ENCODE measurements at regions not wholly inside any gene's neighbourhood (a gene's known extent, or its start where the extent isn't known, plus 50 kb on each side); places are given as distances from the start of the nearest gene placed in this dataset.

DNA sequence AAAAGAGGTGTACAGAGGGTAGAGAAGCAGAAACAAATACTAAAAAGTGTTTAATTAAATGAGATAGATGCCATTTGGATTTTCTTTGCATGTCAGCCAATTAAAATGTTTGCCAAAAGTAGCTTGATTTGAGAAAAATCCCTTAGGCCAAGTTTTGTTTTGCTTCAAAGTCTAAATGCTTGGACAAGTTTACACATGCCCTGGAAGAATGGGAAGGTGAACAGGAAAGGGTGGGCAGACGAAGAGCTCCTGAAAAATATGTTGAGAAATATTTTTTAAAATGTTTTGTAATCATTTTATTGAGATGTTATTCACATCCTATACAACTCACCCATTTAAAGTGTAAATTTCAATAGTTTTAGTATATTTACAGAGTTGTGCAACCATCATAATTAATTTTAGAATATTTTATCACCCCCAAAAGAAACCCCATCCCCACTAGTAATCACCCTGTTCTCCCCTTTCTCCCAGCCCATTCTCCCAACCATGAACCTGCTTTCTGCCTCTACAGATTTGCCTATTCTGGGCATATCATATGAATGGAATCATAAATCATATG, 98.5 kb upstream of the ANK3 start:
- TF ChIP-seq, protein P1, sequence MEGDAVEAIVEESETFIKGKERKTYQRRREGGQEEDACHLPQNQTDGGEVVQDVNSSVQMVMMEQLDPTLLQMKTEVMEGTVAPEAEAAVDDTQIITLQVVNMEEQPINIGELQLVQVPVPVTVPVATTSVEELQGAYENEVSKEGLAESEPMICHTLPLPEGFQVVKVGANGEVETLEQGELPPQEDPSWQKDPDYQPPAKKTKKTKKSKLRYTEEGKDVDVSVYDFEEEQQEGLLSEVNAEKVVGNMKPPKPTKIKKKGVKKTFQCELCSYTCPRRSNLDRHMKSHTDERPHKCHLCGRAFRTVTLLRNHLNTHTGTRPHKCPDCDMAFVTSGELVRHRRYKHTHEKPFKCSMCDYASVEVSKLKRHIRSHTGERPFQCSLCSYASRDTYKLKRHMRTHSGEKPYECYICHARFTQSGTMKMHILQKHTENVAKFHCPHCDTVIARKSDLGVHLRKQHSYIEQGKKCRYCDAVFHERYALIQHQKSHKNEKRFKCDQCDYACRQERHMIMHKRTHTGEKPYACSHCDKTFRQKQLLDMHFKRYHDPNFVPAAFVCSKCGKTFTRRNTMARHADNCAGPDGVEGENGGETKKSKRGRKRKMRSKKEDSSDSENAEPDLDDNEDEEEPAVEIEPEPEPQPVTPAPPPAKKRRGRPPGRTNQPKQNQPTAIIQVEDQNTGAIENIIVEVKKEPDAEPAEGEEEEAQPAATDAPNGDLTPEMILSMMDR (IDR thresholded peaks at IDR 0.05), result no peak
- TF ChIP-seq POLR2A (IDR thresholded peaks at IDR 0.05), result no peak
- no peak overlapping the region for H3K27ac ChIP-seq
- intact Hi-C loops (cut with DNase I), result no loop called here
- WGBS, 2 donors, result 25 to 28% methylated on average over 1 of the region's 1 CpG
- DNase-seq, result no peak
- no peaks in the 10 kb centered on the region for H3K9me3 ChIP-seq
- H3K36me3 ChIP-seq, result no peaks in the 10 kb centered on the region
- H3K27me3 ChIP-seq, result peaks cover 0 to 1% (median 0%) of the 10 kb centered on the region in 4 donors
- peaks cover 0 to 13% (median 0%) of the 10 kb centered on the region in 3 donors for H3K4me1 ChIP-seq
- H3K4me3 ChIP-seq, result no peak overlapping the region

DNA sequence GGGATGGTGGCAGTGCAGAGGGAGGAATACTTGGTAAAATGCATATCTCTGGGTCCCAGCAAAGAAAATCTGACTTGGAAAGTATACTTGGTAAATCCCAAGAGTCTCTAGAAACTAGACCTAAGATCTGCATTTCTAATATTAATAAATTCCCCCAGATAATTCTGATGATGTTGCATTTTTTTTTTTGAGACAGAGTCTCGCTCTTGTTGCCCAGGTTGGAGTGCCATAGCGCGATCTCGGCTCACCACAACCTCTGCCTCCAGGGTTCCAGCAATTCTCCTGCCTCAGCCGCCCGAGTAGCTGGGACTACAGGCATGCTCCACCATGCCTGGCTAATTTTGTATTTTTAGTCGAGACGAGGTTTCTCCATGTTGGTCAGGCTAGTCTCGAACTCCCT, 97.9 kb upstream of the ANK3 start:
- Histone ChIP-seq H3K4me3 (no peak overlapping the region), H3K36me3 (no peaks in the 10 kb centered on the region), H3K27ac (no peak overlapping the region), H3K9me3 (no peaks in the 10 kb centered on the region), H3K27me3 (no peaks in the 10 kb centered on the region), H3K4me1 (peaks cover 0 to 13% (median 0%) of the 10 kb centered on the region in 3 donors)
- WGBS, 2 donors, result 92 to 95% methylated on average over 8 of the region's 9 CpGs
- TF ChIP-seq, protein P1 (IDR thresholded peaks at IDR 0.05), result no peak
- no peak for TF ChIP-seq POLR2A (IDR thresholded peaks at IDR 0.05)
- intact Hi-C loops (cut with DNase I), result no loop called here
- DNase-seq, result no peak

DNA sequence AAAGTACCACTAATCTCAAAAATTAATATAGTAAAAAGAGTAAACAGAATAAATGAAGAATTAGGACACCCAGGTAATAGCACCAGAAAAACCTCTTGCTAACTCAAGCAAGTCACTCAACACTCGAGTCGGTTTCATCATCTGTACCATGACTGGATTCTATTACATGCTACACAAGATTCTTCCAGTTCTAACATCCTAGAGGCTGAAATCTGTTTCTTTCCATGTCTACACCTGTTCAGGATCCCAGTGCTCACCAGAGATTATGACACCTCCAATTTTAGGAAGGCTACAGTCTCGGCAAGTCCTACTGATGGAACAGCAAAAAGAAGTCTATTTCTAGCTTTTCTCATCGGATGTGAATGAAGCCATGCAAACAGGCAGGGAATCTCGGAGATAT, 95.3 kb upstream of the ANK3 start:
- no peak overlapping the region for H3K4me3 ChIP-seq
- no peak for TF ChIP-seq POLR2A (IDR thresholded peaks at IDR 0.05)
- TF ChIP-seq, protein P1 (IDR thresholded peaks at IDR 0.05), result no peak
- peaks cover 0 to 31% (median 5%) of the 10 kb centered on the region in 3 donors for H3K4me1 ChIP-seq
- no peaks in the 10 kb centered on the region for H3K27me3 ChIP-seq
- intact Hi-C loops (cut with DNase I), result no loop called here
- no peak overlapping the region for H3K27ac ChIP-seq
- H3K9me3 ChIP-seq, result no peaks in the 10 kb centered on the region
- no peaks in the 10 kb centered on the region for H3K36me3 ChIP-seq
- 91% methylated on average over 5 of the region's 5 CpGs for WGBS, 2 donors
- no peak for DNase-seq

DNA sequence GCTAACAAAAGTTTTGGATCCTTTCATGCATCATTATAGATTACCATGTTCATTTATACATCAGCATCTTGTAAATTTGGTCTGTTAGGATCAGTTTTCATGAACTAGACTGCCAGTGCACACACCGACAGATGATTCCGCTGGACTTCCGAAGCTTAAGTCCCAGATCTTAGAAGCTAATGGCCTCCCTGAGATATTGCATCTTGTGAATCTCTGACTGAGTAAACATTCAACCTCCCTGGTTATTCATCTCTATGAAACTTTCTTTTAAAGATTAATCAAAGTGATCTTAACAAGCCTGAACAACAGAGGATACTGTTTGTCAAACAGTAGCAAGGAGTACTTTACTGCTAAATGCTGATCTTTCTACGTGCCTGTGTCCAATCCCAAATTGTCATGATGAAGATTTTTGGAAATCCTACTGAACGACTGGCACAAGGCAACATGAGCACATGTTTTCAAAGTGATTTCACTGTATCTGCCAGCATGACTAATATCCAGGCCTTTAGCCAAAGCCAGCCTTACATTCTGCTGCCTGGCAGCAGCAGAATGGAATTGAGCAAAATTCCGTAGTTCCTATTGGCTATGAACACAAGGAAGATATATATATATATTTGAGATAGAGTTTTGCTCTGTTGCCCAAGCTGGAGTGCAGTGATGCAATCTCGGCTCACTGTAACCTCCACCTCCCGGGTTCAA, 91.3 kb upstream of the ANK3 start:
- Histone ChIP-seq H3K27me3 (no peaks in the 10 kb centered on the region), H3K9me3 (no peaks in the 10 kb centered on the region), H3K4me3 (no peak overlapping the region), H3K36me3 (no peaks in the 10 kb centered on the region), H3K27ac (peak overlapping the region in 3 of 4 donors; percentile 15 to 34 (median 22)), H3K4me1 (peaks cover 0 to 35% (median 5%) of the 10 kb centered on the region in 3 donors)
- no peak for TF ChIP-seq POLR2A (IDR thresholded peaks at IDR 0.05)
- TF ChIP-seq, protein P1 (IDR thresholded peaks at IDR 0.05), result no peak
- DNase-seq, result no peak
- 21 to 31% methylated on average over 8 of the region's 8 CpGs for WGBS, 2 donors
- intact Hi-C loops (cut with DNase I), result no loop called here

DNA sequence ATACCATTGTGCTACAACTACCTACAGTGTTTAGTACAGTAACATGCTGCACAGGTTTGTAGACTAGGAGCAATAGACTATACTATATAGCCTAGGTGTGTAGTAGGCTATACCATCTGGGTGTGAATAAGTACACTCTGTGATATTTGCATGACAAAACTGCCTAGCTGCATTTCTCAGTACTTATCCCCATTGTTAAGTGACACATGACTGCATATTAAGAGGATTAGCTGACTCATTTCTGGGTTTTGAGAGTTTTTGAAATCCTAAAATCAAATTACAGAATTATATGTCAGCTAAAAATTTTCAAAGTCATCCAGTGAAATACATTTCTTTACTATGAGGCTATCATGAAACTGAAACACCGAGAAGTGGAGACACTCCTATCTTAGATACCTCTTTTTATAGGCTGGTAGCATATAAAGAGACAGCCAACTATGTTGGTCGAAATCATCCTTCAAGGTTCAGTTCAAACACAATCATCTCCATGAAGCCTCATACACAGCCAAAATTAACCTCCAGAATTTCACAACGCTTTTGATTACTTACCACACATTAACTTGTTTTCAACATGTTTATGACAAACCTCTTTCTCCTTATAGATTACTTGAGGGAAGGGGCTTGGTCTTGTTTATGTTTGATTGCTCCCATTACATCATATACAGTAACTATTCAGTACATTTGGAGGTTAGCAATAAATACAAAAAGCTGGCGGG, 89.8 kb upstream of the ANK3 start:
- intact Hi-C loops (cut with DNase I), result no loop called here
- 44 to 46% methylated on average over 4 of the region's 4 CpGs for WGBS, 2 donors
- TF ChIP-seq, protein P1 (IDR thresholded peaks at IDR 0.05), result no peak
- TF ChIP-seq POLR2A (IDR thresholded peaks at IDR 0.05), result no peak

More for the DNA sequence above, 89.8 kb upstream of the ANK3 start:
- Histone ChIP-seq H3K4me1 (peaks cover 0 to 35% (median 5%) of the 10 kb centered on the region in 3 donors), H3K36me3 (no peaks in the 10 kb centered on the region), H3K4me3 (no peak overlapping the region), H3K27ac (peak overlapping the region in 3 of 4 donors; percentile 2 to 55 (median 37)), H3K27me3 (no peaks in the 10 kb centered on the region), H3K9me3 (no peaks in the 10 kb centered on the region)
- DNase-seq, result no peak

All from esophagus squamous epithelium (tissue), 5 donors.